ENCODE measurements at regions not wholly inside any gene's neighbourhood (a gene's known extent, or its start where the extent isn't known, plus 50 kb on each side); places are given as distances from the start of the nearest gene placed in this dataset.

- no peak for DNase-seq (ENCODE audit: low read depth in 2 of 2)
Observed at GRCh38 chr20:10954137-10954840, 280.5 kb upstream of the JAG1 start.

- no peak for DNase-seq (ENCODE audit: low read depth in 2 of 2)
Observed at GRCh38 chr20:10954908-10955580, 281.2 kb upstream of the JAG1 start.

GRCh38 chr20:10958279-10958678 lies 284.5 kb upstream of the JAG1 start:
- DNase-seq (ENCODE audit: low read depth in 2 of 2): no peak

GRCh38 chr20:10960416-10960815 lies 286.6 kb upstream of the JAG1 start:
- no peak for DNase-seq (ENCODE audit: low read depth in 2 of 2)

GRCh38 chr20:10961651-10962288 lies 288.0 kb upstream of the JAG1 start:
- DNase-seq (ENCODE audit: low read depth in 2 of 2): no peak

GRCh38 chr20:10962937-10963336 lies 289.1 kb upstream of the JAG1 start:
- DNase-seq (ENCODE audit: low read depth in 2 of 2): no peak

GRCh38 chr20:10963717-10964266 lies 290.0 kb upstream of the JAG1 start:
- DNase-seq (ENCODE audit: low read depth in 2 of 2): no peak

GRCh38 chr20:10965936-10966470 lies 292.2 kb upstream of the JAG1 start:
- DNase-seq (ENCODE audit: low read depth in 2 of 2): no peak

GRCh38 chr20:10970109-10970508 lies 296.3 kb upstream of the JAG1 start:
- DNase-seq (ENCODE audit: low read depth in 2 of 2): no peak

- DNase-seq (ENCODE audit: low read depth in 2 of 2): no peak
Observed at GRCh38 chr20:10971096-10971495, 297.3 kb upstream of the JAG1 start.

- no peak for DNase-seq (ENCODE audit: low read depth in 2 of 2)
Observed at GRCh38 chr20:10972219-10972860, 298.5 kb upstream of the JAG1 start.

- no peak for DNase-seq (ENCODE audit: low read depth in 2 of 2)
Observed at GRCh38 chr20:10976051-10976450, 302.3 kb upstream of the JAG1 start.

GRCh38 chr20:10978019-10978702 lies 304.4 kb upstream of the JAG1 start:
- no peak for DNase-seq (ENCODE audit: low read depth in 2 of 2)

GRCh38 chr20:10978713-10979112 lies 304.9 kb upstream of the JAG1 start:
- DNase-seq (ENCODE audit: low read depth in 2 of 2): no peak

GRCh38 chr20:10982692-10983091 lies 308.9 kb upstream of the JAG1 start:
- no peak for DNase-seq (ENCODE audit: low read depth in 2 of 2)

- DNase-seq (ENCODE audit: low read depth in 2 of 2): no peak
Observed at GRCh38 chr20:10984294-10984693, 310.5 kb upstream of the JAG1 start.

GRCh38 chr20:10984913-10985312 lies 311.1 kb upstream of the JAG1 start:
- DNase-seq (ENCODE audit: low read depth in 2 of 2): no peak

GRCh38 chr20:10985536-10985935 lies 311.7 kb upstream of the JAG1 start:
- DNase-seq (ENCODE audit: low read depth in 2 of 2): no peak

GRCh38 chr20:10986586-10986985 lies 312.8 kb upstream of the JAG1 start:
- no peak for DNase-seq (ENCODE audit: low read depth in 2 of 2)

GRCh38 chr20:10987651-10988383 lies 314.0 kb upstream of the JAG1 start:
- DNase-seq (ENCODE audit: low read depth in 2 of 2): no peak
